GM19468 (cell line): ENCODE measurements at regions not wholly inside any gene's neighbourhood (a gene's known extent, or its start where the extent isn't known, plus 50 kb on each side); places are given as distances from the start of the nearest gene placed in this dataset.

Experiments used
- ATAC-seq: cut with Tn5 transposase; IDR thresholded peaks from one replicate; pipeline ENCODE4 v1.9.1; 2021; ENCODE audit warnings: mild to moderate bottlenecking, moderate library complexity, moderate number of reproducible peaks; ENCODE audit not compliant: unreplicated experiment; ENCODE audit errors: extremely low read depth

DNA sequence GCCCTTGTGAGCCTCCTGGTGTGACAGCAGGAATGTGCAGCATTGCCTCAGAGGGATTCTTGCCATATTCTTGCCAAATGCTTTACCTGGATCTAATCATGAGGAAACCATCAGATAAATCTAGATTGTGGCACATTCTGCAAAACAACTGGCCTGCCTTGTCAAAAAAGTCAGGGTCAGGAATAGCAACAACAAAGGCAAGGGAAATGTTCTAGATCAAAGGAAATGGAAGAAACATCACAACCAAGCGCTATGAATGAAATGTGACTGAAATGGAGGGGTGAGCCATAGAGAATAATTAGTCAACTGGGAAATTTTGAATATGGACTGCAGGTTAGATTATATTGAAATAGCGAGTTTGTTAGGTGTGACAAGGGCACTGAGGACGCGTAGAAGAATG, 262.6 kb upstream of the CDYL start:
- no peak for ATAC-seq

DNA sequence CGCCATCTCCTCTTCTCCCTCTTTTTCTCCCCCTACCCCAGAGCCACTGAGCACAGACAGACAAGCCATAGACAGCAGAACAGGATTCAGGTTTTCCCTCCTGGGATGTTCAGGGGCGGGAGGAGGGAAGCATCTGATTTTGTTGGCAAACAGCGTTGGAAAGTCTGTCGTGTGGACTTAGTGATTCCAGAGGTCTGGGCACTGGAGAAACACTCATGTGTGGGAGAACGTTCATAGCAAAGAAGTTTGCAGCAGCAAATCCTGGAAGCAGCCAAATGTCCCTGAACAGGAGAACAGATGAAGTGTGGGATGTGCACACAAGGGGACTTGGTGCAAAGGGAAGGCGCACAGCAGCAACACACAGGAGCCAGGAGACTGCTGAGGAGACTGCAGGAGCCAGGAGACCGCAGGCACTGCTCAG, 264.1 kb upstream of the CDYL start:
- ATAC-seq = no peak

DNA sequence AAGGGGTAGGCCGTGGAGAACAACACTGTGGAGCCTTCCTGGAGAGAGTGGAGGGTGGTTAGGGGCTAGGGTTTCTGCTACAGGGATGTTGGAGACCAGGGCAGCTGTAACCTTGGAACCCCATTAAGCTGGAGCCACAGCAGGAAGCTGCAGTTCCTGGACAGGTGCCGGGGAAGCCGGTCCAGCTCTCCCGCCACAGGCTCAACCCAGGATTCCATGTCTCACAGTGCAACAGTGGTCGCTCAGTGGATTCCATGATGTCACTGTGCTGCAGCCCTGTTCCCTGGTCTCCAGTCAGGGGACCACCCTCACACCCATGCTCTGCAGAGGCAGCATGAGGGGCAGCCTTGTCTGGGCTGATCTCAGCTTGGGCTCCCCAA, 264.6 kb upstream of the CDYL start:
- ATAC-seq = no peak

DNA sequence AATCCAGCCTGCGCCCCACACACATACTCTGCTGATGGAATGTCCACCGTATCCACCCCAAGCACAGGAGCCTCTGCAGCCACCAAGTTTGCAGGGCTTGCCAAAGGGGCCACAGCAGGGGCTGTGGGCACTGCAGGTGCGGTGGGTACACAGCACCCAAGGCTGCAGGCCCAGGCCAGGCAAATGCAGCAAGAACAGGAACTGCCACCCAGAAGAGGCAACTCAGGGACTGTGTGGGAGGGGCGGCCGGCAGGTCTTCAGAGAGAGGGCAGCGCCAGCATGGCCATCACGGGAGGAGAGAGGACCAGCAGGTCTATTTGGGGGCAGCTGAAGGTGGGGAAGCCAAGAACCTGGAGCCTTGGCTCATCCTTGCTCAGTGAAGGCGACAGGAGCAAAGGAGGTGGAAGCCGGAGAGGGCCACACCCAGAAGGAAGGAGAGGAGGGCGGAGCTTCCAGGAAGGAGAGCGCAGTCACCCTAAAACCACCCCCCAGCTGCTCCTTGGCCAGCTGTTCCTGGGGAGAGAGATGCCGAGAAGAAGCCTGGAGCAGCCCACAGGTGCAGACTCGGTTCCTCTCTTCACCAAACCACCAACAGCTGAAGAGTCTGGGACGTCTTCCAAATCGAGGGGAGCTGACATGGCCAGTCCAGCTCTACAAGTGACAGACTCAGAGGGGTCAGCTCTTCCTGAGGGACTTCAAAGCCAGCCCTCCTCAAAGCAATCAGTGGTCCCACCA, 265.1 kb upstream of the CDYL start:
- ATAC-seq = no peak

DNA sequence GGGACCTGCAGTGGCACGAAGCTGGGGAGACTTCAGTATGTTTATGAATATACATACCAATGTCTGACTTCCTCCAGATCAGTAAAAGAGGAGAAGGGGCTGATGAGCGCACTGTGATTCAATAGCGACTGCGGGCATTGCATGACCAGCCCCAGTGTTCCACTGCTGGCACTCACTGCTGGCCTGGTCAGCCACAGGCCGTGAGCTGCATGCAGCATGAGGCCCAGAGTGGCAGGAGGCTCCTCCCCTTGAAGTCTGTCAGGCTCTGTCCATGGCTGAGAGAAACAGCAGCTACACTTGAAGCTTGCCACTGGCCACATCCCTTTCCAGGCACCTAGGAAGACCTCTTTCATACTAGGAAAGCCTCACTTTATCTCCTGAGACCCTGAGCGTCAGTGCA, 265.9 kb upstream of the CDYL start:
- no peak for ATAC-seq

DNA sequence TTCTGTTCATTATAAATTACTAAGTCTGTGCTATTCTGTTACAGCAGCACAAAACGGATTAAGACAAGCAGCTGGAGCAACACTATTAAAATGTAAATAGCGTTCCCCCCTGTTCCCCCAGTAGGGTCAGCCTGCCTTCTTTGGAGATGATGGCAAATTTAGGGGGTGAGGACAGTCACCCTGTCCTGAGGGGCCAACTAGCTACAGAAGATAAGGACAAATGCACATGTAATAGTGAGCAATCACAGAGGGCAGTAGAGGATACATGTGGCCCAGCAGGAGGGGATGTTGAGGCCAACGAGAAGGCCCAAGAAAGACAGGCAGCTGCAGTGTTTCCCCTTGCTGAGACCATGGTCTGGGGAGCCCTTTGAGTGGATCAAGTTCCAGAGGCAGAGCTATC, 266.7 kb upstream of the CDYL start:
- ATAC-seq = no peak

DNA sequence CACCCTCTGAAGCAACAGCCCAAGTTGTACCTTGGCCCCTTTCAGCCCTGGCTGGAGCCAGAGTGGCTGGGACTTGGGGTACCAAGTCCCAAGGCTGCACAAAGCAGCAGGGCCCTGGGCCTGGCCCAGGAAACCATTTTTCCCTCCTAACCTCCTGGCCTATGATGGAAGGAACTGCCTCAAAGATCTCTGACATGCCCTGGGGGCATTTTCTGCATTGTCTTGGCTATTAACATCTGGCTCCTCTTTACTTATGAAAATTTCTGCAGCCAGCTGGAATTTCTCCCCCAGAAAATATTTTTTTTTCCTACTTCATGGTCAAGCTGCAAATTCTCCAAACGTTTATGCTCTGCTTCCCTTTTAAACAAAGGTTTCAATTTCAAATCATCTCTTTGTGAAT, 269.4 kb upstream of the CDYL start:
- ATAC-seq = no peak

DNA sequence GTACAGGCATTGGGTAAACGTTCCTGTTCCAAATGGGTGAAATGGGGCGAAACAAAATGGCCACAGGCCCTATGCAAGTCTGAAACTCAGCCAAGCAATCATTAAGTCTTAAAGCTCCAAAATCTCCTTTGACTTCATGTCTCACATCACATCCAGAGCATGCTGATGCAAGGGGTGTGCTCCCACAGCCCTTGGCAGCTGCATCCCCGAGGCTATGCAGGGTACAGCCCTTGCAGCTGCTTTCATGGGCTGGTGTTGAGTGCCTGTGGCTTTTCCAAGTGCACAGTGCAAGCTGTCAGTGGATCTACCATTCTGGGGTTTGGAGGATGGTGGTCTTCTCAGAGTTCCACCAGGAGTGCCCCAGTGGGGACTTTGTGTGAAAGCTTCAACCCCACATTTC, 270.0 kb upstream of the CDYL start:
- no peak for ATAC-seq

DNA sequence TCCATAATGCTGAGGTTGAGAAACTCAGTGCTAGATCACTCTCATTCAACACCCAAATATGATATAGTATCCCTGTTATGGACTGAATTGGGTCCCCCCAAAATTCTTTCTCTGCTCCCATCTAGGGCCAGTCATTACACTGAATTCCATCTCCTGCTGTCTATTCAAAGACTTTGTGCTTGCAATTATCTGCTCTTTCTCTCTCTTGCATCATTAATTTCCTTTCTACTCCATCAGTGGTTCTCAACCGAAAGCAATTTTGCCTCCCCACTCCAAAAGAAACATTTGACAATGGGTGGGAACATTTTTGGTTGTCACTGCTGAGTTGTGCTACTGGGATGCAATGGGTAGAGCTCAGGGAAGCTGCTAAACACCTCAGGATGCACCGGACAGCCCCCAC, 271.5 kb upstream of the CDYL start:
- no peak for ATAC-seq

DNA sequence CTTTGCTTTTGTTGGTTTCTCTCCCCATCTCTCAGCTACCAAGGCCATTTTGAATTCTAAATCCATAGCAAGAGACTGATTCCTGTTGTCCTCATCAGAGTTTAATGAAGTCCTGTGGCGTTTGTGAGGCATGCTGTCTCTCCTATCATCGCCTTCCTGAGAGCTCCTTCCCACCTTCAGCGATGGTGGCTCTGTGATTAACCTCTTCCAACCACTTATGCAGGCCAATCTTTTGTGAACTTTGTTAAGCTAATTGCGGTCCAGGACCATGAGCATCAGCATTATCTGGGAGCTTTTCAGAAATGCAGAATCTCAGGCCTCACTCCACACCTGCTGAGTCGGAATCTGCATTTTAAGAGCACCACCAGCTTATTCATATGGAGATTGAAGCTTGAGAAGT, 272.5 kb upstream of the CDYL start:
- no peak for ATAC-seq

DNA sequence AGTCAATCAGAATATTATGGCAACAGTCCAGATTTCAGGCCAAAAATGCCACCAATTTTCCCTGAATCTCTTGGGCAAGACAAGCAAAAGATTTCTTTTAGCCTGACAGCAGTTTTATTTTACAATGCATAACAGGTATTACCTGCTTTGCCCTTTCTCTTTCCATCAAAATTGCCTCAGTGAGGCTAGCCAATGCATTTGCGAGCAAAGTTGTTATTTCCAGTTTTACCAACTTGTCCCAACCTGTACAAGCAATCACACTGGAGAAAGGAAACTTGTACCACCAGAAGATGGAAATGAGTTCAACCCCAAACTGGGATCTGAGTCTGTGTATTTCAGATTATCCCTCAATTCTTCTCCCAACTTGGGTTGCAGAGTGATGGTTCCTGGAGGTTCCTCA, 279.9 kb upstream of the CDYL start:
- no peak for ATAC-seq

DNA sequence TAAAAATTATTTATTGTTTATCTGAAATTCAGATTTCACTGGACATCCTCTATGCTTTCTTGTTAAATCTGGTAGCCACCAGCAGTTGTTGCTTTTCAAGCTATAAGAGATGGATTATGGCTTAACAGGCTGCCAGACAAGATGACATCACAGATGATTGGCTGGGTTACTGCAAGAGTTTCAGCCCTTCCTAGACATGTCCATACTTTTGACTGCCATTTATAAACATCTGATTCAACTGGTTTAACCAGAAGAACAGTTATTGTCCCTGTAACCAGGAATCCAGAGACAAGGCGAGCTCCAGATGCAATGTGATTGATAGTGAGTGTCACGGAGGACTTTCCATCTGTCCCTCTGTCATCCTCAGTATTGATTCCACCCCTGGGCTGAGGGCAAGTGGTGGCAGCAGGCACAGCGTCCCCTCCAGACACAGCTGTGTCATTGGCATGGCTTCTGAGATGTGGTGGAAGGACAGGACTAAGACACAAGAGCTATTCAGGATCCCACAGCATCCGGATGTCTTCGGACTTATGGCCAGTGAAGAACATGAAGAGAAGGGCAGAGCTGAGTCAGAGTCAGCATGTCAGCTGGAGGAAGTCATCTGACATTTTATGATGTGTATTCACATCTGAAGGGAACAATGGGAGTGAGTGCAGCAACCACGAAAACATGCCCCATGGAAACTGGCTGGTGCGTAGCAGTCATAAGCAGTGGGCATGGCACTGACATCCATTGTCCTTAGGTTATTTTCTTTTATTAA, 284.5 kb upstream of the CDYL start:
- ATAC-seq = no peak

DNA sequence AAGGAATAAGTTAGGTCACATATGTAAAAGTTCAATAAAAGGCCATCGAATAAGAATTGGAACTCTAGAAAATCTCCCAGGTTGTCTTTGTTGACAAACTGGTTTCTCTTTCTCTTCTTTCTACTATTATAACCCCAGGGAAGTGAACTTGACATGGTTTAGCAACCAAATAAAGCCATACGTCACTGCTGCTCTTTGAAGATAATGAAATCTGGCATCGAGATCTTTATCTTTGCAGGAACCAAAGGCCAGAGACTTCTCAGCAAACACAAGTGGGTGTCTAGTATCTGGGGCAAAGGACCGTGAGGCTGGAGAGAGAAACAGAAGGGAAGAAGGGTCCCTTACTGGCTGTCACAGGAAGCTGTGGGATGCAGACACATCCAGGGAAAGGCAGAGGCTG, 286.7 kb upstream of the CDYL start:
- ATAC-seq = no peak

DNA sequence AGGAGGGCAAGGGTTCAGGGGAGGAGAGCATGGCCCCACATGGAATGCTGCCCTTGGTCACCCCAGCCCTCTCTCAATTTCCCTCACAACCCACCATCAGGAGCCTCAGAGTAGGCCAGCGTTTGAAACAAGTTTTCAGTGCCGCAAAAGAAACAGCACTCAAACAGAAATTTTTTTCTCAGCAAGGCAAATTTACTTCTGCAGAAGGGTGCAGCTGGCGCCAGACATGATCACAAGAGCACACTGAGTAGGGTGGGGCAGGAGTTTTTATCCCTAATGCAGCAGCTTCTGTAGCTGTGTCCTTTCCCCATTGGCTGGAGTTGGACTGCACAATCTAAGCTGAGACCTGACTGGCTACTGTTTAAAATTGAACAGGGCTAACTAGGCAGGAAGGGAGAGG, 287.8 kb upstream of the CDYL start:
- no peak for ATAC-seq

DNA sequence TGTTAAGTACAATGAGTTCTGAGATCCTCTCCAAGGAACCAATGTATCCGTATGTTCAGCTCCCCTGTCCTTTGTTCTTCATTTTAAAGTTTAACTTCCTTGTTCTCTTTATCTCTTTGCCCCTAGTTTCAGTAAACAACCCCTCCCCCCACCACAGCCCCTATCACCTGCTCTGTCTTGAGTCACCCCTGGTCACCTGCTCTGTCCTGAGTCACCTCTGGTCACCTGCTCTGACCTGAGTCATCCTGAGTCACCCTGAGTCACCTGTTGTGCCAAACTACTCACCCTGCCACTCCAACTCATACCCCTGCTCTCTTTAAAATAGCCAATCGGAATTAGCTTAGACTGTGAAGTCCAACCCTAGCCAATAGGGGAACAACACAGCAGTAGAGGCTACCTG, 288.7 kb upstream of the CDYL start:
- no peak for ATAC-seq

DNA sequence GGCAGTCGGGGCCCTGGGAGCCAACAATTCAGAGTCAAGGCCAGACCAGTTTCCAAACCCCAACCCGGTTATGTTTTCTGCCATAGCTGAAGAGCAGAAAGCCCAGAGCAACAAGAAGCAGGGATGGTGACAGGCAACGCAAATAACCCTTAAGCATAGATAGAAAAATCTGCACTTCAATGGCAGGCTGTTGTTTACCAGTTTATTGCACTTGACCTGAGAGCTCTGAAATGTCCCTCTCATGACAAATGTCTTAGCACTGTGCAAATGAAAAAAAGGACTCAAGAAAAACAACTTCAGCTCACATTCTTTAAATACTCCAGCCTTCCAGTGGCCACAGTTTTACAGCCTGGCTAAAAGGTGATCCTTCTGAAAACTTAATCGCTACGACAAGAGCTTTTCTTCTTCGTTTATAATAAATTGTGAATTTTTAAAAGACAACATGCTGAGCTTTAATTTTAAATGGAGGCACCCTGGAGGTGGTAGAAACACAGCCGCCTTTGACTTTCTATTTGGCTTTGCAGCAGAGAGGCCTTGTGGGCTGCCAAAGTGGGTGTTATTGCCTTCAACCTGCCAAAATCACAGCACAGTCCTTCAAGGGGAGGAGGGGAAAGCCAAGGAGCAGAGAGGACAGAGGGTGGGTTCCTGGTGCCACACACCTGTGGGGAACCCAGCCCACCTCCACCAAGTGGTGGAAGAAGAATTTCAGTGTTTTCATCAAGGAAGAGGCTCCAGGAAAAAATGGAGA, 289.5 kb upstream of the CDYL start:
- ATAC-seq = no peak

DNA sequence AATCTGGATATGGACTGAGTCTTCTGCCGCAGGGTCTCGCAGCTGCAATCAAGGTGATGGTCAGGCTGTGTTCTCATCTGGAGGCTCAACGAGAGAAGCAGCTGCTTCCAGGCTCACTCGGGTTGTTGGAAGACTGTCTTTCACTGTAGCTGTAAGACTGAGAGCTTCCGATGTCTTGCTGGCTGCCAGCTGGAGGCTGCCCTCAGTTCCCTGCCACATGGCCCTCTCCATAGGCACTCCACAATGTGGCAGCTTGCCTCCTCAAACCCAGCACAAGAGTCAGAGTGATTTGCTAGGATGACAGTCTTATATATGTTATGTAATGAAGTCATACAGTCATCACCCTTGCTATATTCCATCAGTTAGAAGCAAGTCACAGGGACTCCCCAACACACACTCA, 290.5 kb upstream of the CDYL start:
- no peak for ATAC-seq

DNA sequence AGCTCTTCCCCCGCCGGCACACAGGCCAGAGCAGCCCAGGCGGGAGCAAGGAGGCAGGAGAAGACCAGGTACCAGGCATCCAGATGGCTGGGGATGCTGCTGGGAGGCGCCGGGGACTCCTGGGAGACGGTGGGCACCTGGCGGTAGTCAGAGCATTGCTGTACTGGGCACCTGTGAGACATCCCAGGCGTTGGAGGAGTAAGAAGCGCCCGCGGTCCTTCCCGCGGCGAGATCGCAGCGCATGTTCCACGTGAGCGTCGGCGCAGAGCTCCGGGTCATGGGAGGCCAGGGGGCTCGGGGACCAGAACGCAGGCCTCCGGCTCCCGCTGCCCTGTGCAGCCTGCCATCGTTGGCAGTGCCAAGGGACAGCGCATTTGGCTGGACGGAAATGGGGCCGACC, 293.7 kb upstream of the CDYL start:
- no peak for ATAC-seq

DNA sequence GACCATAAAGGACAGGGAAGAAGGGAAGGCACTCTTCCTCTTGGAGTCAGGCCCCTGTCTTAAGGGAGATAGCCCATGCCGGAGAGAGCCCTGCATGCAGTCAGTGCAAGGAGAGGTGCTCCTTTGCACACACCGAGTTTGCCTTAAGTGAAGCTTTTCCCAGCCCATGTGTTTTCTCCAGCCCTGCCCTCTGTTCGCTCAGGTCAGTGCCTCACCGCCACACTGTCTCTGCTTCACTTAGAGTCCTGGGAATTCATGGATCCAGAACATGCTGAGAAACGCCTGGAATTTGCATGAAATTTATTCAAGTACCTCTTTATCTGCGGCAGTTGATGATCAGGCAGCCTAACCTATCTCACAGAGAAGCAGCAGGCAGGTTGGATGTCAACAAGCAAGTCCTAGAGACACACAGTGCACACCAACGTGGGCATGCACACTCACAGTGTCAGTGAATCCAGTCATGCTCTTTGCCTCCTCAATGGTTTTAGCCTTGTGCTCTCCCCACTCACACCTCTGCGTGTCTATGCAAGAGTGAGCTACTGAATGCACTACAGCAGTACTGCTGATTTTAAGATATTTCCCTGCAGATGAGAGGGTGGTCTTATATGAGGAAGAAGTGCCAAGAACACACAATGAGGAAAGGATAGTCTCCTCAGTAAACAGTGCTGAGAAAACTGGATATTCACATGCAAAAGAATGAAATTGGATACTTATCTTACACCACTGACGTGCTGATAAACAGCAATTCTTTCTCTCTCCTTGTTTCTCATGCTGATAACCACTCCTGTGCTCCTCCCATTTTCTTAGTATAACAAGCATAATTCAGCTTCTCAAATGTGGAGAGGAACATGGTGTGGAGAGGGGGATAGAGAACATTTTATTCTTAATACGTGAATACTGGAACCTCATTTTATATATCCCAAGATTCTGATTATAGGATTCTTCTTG, 295.1 kb upstream of the CDYL start:
- ATAC-seq = no peak

DNA sequence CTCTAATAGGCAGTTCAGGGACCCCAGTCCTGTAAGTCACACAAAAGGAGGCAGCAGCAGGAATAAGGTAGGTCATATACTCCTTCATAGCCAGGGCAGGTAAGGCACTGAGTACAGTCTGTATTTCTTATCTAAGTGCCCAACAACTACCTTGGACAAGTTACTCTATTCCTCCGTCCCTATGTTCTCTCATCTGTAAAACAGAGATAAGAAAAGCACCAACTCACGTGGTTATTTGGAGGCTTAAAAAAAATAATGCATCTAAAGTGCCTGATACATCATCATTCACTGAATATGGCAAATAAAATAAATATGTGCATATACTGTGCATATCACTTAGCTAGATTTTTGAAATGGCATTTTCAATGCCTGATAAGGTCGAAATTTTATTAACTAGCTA, 298.1 kb upstream of the CDYL start:
- no peak for ATAC-seq
